ENCODE measurements at regions not wholly inside any gene's neighbourhood (a gene's known extent, or its start where the extent isn't known, plus 50 kb on each side); places are given as distances from the start of the nearest gene placed in this dataset.
"Not testable (repeated sequence)": the region's sequence is repeated elsewhere in the genome, so short reads cannot be mapped to it uniquely, and the experiment has no call there.

GRCh38 chr2:16351541-16351940 is 314.1 kb downstream of the CYRIA start:
- no peak for DNase-seq

- no peak for DNase-seq
Observed at GRCh38 chr2:16351137-16351536, 314.5 kb downstream of the CYRIA start.

- DNase-seq = no peak
Observed at GRCh38 chr2:16350211-16350610, 315.4 kb downstream of the CYRIA start.

GRCh38 chr2:16349811-16350210 is 315.8 kb downstream of the CYRIA start:
- no peak for DNase-seq

GRCh38 chr2:16348821-16349515 is 316.7 kb downstream of the CYRIA start:
- DNase-seq = no peak

- DNase-seq = no peak
Observed at GRCh38 chr2:16346671-16347070, 319.0 kb downstream of the CYRIA start.

GRCh38 chr2:16345231-16345630 is 320.4 kb downstream of the CYRIA start:
- DNase-seq = not testable (repeated sequence)

- no peak for DNase-seq
Observed at GRCh38 chr2:16339206-16339605, 326.4 kb downstream of the CYRIA start.

GRCh38 chr2:16338026-16338425 is 327.6 kb downstream of the CYRIA start:
- DNase-seq = no peak

GRCh38 chr2:16336916-16337315 is 328.7 kb downstream of the CYRIA start:
- DNase-seq = no peak

- no peak for DNase-seq
Observed at GRCh38 chr2:16336491-16336890, 329.1 kb downstream of the CYRIA start.

- no peak for DNase-seq
Observed at GRCh38 chr2:16335947-16336346, 329.7 kb downstream of the CYRIA start.

GRCh38 chr2:16335604-16335930 is 330.1 kb downstream of the CYRIA start:
- no peak for DNase-seq

GRCh38 chr2:16334886-16335603 is 330.6 kb downstream of the CYRIA start:
- no peak for DNase-seq

- DNase-seq = no peak
Observed at GRCh38 chr2:16334366-16334765, 331.3 kb downstream of the CYRIA start.

GRCh38 chr2:16333681-16334080 is 332.0 kb downstream of the CYRIA start:
- no peak for DNase-seq

- DNase-seq = no peak
Observed at GRCh38 chr2:16332681-16333557, 332.7 kb downstream of the CYRIA start.

- no peak for DNase-seq
Observed at GRCh38 chr2:16331772-16332171, 333.9 kb downstream of the CYRIA start.

GRCh38 chr2:16330982-16331381 is 334.7 kb downstream of the CYRIA start:
- DNase-seq = no peak

GRCh38 chr2:16330571-16330970 is 335.1 kb downstream of the CYRIA start:
- no peak for DNase-seq

GRCh38 chr2:16330012-16330411 is 335.6 kb downstream of the CYRIA start:
- DNase-seq = no peak

GRCh38 chr2:16329421-16329820 is 336.2 kb downstream of the CYRIA start:
- no peak for DNase-seq

- no peak for DNase-seq
Observed at GRCh38 chr2:16328521-16329190, 337.0 kb downstream of the CYRIA start.

Data from NK-92 treated with Interleukin-12 subunit alpha and Interleukin-12 subunit beta, amount 100 ng/mL, for 24 hours (cell line).